Astrocyte (in vitro differentiated cells and primary cell): ENCODE measurements at regions not wholly inside any gene's neighbourhood (a gene's known extent, or its start where the extent isn't known, plus 50 kb on each side); places are given as distances from the start of the nearest gene placed in this dataset.

Experiments
- DNase-seq: peaks from one replicate; pipeline ENCODE4 v3.0.0-alpha.2; 2010; ENCODE audit warnings: low read depth
- FAIRE-seq: peaks from 2 replicates; lab custom pipeline; 2011; peaks lifted over from hg19 to GRCh38; lab: Jason Lieb, UNC
- H2AFZ ChIP-seq: 2 replicates; pipeline ENCODE4 v1.6.0; 2012; ENCODE audit warnings: low read depth, low read length, inconsistent platforms
- H3K27ac ChIP-seq: 2 replicates; pipeline ENCODE4 v1.5.1; 2011; ENCODE audit warnings: low read depth, low read length, inconsistent platforms
- H3K27me3 ChIP-seq: 2 replicates; pipeline ENCODE4 v1.6.0; 2011; ENCODE audit warnings: low read length, inconsistent platforms; ENCODE audit not compliant: insufficient read depth
- H3K36me3 ChIP-seq: 2 replicates; pipeline ENCODE4 v1.5.1; 2011; ENCODE audit warnings: low read length, inconsistent platforms; ENCODE audit not compliant: insufficient read depth
- H3K4me1 ChIP-seq: 2 replicates; pipeline ENCODE4 v1.5.1; 2011; ENCODE audit warnings: low read length, inconsistent platforms; ENCODE audit not compliant: insufficient read depth
- H3K4me2 ChIP-seq: 2 replicates; pipeline ENCODE4 v1.6.0; 2012; ENCODE audit warnings: low read length, inconsistent platforms
- H3K4me3 ChIP-seq: 2 replicates; pipeline ENCODE4 v1.5.1; 2011; ENCODE audit warnings: low read depth, mild to moderate bottlenecking, low read length, inconsistent platforms; ENCODE audit not compliant: insufficient read depth
- H3K79me2 ChIP-seq: 2 replicates; pipeline ENCODE4 v1.6.0; 2012; ENCODE audit warnings: mild to moderate bottlenecking, low read length, inconsistent platforms; ENCODE audit not compliant: insufficient read depth
- H3K9ac ChIP-seq: 2 replicates; pipeline ENCODE4 v1.6.0; 2012; ENCODE audit warnings: mild to moderate bottlenecking, low read length, inconsistent platforms
- H3K9me3 ChIP-seq: 2 replicates; pipeline ENCODE4 v1.5.1; 2012; ENCODE audit warnings: low read depth, mild to moderate bottlenecking, low read length, inconsistent platforms; ENCODE audit not compliant: insufficient read depth
- H4K20me1 ChIP-seq: 2 replicates; pipeline ENCODE4 v1.6.0; 2012; ENCODE audit warnings: low read length, inconsistent platforms; ENCODE audit not compliant: insufficient read depth
- H3K27ac Mint-ChIP-seq: one replicate; pipeline ENCODE4 v1.8.0; 2021; ENCODE audit warnings: mild to moderate bottlenecking, mixed read lengths; ENCODE audit not compliant: unreplicated experiment
- H3K27me3 Mint-ChIP-seq: one replicate; pipeline ENCODE4 v1.8.0; 2021; ENCODE audit warnings: low read depth, mixed read lengths; ENCODE audit not compliant: unreplicated experiment
- H3K36me3 Mint-ChIP-seq: one replicate; pipeline ENCODE4 v1.8.0; 2021; ENCODE audit warnings: low read depth, mixed read lengths; ENCODE audit not compliant: unreplicated experiment
- H3K4me1 Mint-ChIP-seq: one replicate; pipeline ENCODE4 v1.8.0; 2021; ENCODE audit warnings: low read depth, mixed read lengths; ENCODE audit not compliant: unreplicated experiment
- H3K4me3 Mint-ChIP-seq: one replicate; pipeline ENCODE4 v1.8.0; 2021; ENCODE audit warnings: mild to moderate bottlenecking, moderate library complexity, mixed read lengths; ENCODE audit not compliant: unreplicated experiment
- H3K9me3 Mint-ChIP-seq: one replicate; pipeline ENCODE4 v1.8.0; 2021; ENCODE audit warnings: mild to moderate bottlenecking, mixed read lengths; ENCODE audit not compliant: unreplicated experiment
- EZH2 ChIP-seq: IDR thresholded peaks from 2 replicates; pipeline ENCODE4 v1.6.1; 2012; ENCODE audit warnings: mild to moderate bottlenecking, low read length, inconsistent platforms; ENCODE audit not compliant: insufficient read depth
- TF ChIP-seq, protein P1 (sequence below): IDR thresholded peaks from 2 replicates; pipeline ENCODE4 v1.5.1; 2011; ENCODE audit warnings: low read depth, mild to moderate bottlenecking, inconsistent platforms, low read length, moderate library complexity; ENCODE audit not compliant: insufficient read depth

- H3K9me3 ChIP-seq = no peaks in the 10 kb centered on the region
- no peak for FAIRE-seq
- H3K4me3 ChIP-seq = no peak overlapping the region
- H3K27me3 Mint-ChIP-seq = no peaks in the 10 kb centered on the region
- TF ChIP-seq, protein P1, sequence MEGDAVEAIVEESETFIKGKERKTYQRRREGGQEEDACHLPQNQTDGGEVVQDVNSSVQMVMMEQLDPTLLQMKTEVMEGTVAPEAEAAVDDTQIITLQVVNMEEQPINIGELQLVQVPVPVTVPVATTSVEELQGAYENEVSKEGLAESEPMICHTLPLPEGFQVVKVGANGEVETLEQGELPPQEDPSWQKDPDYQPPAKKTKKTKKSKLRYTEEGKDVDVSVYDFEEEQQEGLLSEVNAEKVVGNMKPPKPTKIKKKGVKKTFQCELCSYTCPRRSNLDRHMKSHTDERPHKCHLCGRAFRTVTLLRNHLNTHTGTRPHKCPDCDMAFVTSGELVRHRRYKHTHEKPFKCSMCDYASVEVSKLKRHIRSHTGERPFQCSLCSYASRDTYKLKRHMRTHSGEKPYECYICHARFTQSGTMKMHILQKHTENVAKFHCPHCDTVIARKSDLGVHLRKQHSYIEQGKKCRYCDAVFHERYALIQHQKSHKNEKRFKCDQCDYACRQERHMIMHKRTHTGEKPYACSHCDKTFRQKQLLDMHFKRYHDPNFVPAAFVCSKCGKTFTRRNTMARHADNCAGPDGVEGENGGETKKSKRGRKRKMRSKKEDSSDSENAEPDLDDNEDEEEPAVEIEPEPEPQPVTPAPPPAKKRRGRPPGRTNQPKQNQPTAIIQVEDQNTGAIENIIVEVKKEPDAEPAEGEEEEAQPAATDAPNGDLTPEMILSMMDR = no peak
- no peak for TF ChIP-seq EZH2
- H3K9me3 Mint-ChIP-seq = no peaks in the 10 kb centered on the region
- H3K79me2 ChIP-seq = no peaks in the 10 kb centered on the region
- no peaks in the 10 kb centered on the region for H3K36me3 Mint-ChIP-seq
- H3K36me3 ChIP-seq = no peaks in the 10 kb centered on the region
- no peaks in the 10 kb centered on the region for H3K4me1 Mint-ChIP-seq
- no peaks in the 10 kb centered on the region for H4K20me1 ChIP-seq
- H3K4me2 ChIP-seq = no peak overlapping the region
- no peaks in the 10 kb centered on the region for H3K4me1 ChIP-seq
- no peak overlapping the region for H3K27ac ChIP-seq
- no peak overlapping the region for H2AFZ ChIP-seq
- no peak overlapping the region for H3K27ac Mint-ChIP-seq
- no peaks in the 10 kb centered on the region for H3K27me3 ChIP-seq
- DNase-seq = no peak
- no peak overlapping the region for H3K4me3 Mint-ChIP-seq
- H3K9ac ChIP-seq = no peak overlapping the region
Measured at GRCh38 chr9:17068671-17069070, 66.2 kb upstream of the CNTLN start.

GRCh38 chr9:17065062-17065461 lies 69.8 kb upstream of the CNTLN start:
- H3K4me1 Mint-ChIP-seq = no peaks in the 10 kb centered on the region
- no peak overlapping the region for H3K27ac Mint-ChIP-seq
- no peak for TF ChIP-seq EZH2
- TF ChIP-seq, protein P1 = no peak
- Histone ChIP-seq H3K27ac (no peak overlapping the region), H4K20me1 (no peaks in the 10 kb centered on the region), H3K27me3 (no peaks in the 10 kb centered on the region), H3K9ac (no peak overlapping the region), H3K9me3 (no peaks in the 10 kb centered on the region), H3K4me3 (no peak overlapping the region), H2AFZ (no peak overlapping the region), H3K36me3 (no peaks in the 10 kb centered on the region), H3K79me2 (no peaks in the 10 kb centered on the region), H3K4me1 (no peaks in the 10 kb centered on the region), H3K4me2 (no peak overlapping the region)
- H3K27me3 Mint-ChIP-seq = no peaks in the 10 kb centered on the region
- FAIRE-seq (no peak), DNase-seq (no peak)
- H3K36me3 Mint-ChIP-seq = no peaks in the 10 kb centered on the region
- no peak overlapping the region for H3K4me3 Mint-ChIP-seq
- H3K9me3 Mint-ChIP-seq = no peaks in the 10 kb centered on the region

DNA sequence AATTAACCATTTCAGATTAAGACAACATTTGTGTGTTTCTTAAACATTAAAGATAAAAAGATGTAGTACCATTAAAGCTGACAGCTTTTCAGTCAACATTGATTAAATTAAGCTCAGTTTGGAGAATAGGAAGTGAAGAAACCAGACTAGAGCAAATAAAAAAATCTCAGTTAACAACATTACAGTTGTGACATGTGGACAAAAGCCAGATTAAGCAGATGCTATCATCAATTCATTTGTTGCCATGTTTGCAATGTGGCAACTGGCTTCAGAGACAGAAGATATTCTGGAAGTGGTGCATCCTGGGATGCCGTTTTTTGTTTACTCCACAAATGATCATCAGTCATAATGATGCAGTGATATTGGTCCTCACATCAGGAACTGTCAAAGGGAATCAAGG lies 70.3 kb upstream of the CNTLN start:
- no peak overlapping the region for H3K4me3 Mint-ChIP-seq
- TF ChIP-seq, protein P1 = no peak
- no peak for TF ChIP-seq EZH2
- no peaks in the 10 kb centered on the region for H3K27me3 Mint-ChIP-seq

More for the DNA sequence above, 70.3 kb upstream of the CNTLN start:
- Histone ChIP-seq H3K4me3 (no peak overlapping the region), H2AFZ (no peak overlapping the region), H3K27me3 (no peaks in the 10 kb centered on the region), H3K4me1 (no peaks in the 10 kb centered on the region), H3K27ac (no peak overlapping the region), H3K79me2 (no peaks in the 10 kb centered on the region), H3K9ac (no peak overlapping the region), H3K9me3 (no peaks in the 10 kb centered on the region), H4K20me1 (no peaks in the 10 kb centered on the region), H3K4me2 (no peak overlapping the region), H3K36me3 (no peaks in the 10 kb centered on the region)
- FAIRE-seq (peak; percentile 81), DNase-seq (no peak)
- Mint-ChIP-seq H3K27ac (no peak overlapping the region), H3K4me1 (no peaks in the 10 kb centered on the region), H3K36me3 (no peaks in the 10 kb centered on the region), H3K9me3 (no peaks in the 10 kb centered on the region)
